H54 (cell line): ENCODE measurements at regions not wholly inside any gene's neighbourhood (a gene's known extent, or its start where the extent isn't known, plus 50 kb on each side); places are given as distances from the start of the nearest gene placed in this dataset.

Experiments used
- DNase-seq: peaks from one replicate; pipeline ENCODE4 v3.0.0; 2011; ENCODE audit warnings: low spot score, mixed read lengths; ENCODE audit not compliant: insufficient read length
- FAIRE-seq: peaks from 3 replicates; lab custom pipeline; 2011; peaks lifted over from hg19 to GRCh38; lab: Jason Lieb, UNC
- POLR2A ChIP-seq: IDR thresholded peaks from 2 replicates; pipeline ENCODE4 v1.6.1; 2011; ENCODE audit warnings: low read depth, mild to moderate bottlenecking, low read length

DNA sequence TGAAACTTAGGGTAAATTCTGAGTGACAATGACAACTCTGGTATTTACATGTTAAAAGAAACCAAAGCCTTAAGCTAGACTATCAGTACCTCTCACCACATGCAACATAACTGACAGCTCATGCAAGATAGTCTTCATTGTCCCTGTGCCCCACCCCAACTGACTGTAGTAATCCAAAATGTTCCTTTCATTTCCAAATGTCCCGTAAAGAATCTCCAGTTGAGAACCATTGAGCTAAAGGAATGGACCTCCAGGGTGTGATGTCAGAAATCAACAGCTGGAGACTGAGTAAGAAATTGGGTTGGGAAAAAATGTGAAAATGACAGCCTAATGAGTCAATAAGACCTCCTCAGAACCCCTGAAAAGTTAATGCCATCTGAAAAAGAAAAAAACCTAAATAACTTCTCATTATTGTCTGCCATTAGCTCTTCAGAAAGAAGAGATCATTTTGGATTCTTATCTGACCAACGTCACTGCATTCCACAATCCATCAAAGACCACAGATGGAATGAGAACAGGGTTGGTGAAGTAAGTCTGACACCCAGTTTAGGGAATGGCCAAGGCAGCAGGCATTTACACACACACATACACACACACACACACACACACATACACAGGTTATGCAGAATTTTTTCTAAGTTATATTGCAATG is 51.7 kb upstream of the ACVR2A start:
- DNase-seq (no peak), FAIRE-seq (no peak)
- no peak for TF ChIP-seq POLR2A

DNA sequence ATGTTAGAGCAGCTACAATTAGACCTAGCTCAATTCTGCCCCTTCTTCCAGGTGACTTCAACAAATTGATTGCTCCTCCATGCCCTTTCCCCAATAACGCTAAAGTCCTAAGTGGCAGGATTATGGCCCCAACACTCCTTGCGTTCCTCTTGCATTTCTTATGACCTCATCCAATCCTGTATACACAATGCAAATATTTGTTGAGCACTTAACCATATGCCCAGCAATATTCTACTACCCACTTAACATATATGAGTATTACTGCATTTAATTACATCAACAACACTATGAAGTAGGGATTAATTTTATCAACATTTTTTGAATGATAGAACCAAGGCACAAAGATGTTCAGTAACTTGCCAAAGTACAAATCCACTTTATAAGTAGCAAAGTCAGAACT is 54.2 kb upstream of the ACVR2A start:
- TF ChIP-seq POLR2A, result no peak
- no peak for FAIRE-seq
- no peak for DNase-seq

DNA sequence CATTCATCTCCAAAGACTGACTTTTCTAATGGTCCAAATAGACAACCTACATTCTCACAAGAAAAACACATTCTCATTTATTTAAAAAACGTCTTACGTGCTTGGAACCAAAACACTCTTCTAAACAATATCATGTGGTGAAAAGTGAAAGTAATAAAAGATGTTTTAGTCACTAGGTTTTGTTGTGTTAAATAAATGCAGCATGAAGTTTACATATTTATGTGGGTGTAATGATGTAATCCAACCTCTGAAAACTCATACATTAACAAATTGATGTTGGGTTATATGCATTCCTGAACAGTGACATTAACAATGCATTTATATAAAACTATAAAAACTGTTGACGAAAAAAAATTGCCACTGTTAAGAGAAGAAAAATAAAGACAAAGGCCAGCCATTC is 55.1 kb upstream of the ACVR2A start:
- peak; percentile 84 for FAIRE-seq
- DNase-seq, result no peak
- TF ChIP-seq POLR2A, result no peak

DNA sequence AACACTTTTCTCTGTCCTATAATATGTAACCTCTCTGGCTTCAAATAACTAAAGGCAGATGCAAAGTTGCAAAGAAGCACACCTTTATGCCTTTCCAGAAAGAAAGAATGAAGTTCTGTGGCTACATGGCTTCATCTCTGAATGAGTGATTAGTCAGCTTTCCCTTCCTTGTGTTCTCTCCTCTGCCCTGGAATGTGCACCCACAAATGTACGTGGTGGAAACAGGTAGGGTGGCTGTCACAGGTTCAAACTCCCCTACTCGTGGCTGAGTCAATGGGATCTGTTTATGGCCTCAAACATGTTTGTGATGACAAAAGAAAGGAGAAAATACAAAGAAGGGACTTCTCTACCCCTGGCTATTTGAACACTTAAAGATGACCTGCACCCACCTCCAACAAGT is 55.5 kb upstream of the ACVR2A start:
- TF ChIP-seq POLR2A, result no peak
- FAIRE-seq, result no peak
- DNase-seq, result no peak

DNA sequence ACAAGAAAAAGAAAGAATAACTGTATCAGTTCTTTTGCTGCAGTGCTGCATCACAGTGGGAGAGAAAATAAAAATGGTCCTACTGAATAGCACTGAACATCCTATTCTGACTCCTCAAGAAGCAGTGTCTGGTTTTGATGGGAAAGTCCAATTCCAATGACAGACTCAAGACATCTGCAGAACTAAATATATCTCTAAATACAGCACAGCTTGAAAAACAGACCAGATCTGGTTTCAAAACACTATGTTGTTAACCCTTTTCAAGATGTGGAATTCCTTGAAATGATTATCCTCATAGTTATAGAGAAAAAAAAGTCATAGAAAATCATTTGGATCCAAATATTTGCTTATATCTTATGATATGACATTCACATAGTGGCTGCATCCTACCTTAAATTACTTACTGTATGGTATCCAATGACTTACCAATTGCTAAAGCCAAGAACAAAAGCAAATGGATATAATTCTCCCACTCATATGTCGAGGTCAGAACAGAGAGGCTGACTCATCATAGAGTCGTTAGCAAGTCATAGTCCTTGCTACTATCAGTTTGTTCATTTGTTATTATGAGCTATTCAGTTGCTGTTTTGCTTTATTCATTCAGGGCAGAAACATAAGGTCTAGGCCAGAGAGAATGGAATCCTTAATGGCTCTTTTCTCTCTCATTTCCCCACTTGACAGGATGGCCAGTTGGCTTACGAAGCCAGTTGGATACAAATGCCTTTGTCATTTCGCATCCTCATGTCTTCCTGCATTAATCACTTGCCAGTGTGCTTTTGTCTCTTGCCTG is 62.5 kb upstream of the ACVR2A start:
- FAIRE-seq (peak; percentile 97), DNase-seq (peak; percentile 12)
- TF ChIP-seq POLR2A, result no peak

DNA sequence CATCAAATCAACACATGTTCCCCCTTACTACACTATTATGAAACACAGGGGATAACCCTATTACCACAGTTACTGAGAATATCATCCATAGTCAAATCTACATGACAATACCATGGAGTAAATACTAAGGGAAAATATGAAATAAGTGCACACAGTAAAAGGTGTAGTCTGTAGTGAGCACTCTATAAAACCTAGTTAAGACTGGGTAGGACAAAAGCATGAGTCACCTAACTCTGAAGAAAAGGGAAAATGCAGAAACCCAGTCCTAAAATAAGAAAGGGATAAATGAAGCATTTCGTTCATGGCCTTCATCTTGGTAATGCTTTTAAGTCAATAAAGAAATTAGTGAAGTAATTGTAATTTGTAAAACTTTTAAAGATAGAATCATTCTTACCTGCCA is 65.4 kb upstream of the ACVR2A start:
- FAIRE-seq (no peak), DNase-seq (no peak)
- no peak for TF ChIP-seq POLR2A

DNA sequence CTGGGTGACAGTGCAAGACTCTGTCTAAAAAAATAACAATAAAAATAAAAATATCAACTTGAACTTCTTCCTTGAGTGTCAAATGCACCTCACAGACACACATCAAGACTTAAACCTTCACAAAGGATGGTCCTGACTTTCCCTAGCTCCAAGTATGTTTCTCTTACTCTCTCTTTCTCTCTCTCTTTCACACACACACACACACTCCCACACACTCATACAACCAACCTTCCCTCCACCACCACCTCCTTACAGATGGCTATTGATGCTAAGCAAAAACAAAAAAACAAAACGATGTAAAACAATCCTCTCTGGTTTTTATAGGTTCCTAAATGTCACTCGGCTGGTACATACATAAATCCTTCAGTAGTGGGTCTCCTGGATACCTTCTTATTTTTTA is 67.4 kb upstream of the ACVR2A start:
- no peak for FAIRE-seq
- no peak for TF ChIP-seq POLR2A
- DNase-seq, result no peak

DNA sequence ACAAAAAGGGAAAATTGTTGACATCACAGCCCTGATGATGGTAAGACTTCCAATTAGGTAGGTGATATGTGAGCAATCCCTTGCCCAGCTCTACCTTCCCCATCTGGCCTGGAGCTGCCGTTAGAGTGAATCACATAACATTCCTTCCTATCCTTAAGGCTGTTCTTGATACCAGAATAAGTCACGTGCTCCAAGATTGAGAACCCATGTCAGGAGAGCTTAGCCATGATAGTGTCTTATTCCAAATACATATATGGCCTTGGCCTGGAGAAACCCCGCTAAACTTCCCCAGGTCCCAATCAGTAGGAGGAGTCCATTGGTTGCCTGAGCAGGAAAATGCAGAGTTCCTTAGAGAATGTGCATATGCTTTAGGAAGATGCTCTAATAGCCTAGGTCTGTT is 70.0 kb upstream of the ACVR2A start:
- TF ChIP-seq POLR2A, result no peak
- DNase-seq (no peak), FAIRE-seq (no peak)

DNA sequence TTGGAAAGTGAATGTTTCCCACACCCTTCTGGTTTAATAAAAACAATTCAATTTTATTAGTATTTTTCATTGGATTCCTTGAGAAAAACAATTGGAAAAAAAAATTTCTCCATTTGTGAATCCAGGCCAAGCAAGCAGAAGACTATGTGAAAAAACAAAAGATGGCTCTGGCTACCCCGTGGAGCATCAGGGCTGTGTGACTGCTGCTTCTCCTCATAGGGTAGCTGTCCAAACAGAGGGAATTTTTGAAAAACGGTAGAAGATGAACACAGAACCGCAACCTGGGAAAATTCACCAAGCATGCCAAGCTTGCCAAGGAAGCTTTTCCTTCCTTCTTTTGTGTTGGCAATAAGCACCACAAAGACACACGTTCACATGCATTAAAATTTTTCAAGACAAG is 71.3 kb upstream of the ACVR2A start:
- TF ChIP-seq POLR2A, result no peak
- DNase-seq (no peak), FAIRE-seq (no peak)

DNA sequence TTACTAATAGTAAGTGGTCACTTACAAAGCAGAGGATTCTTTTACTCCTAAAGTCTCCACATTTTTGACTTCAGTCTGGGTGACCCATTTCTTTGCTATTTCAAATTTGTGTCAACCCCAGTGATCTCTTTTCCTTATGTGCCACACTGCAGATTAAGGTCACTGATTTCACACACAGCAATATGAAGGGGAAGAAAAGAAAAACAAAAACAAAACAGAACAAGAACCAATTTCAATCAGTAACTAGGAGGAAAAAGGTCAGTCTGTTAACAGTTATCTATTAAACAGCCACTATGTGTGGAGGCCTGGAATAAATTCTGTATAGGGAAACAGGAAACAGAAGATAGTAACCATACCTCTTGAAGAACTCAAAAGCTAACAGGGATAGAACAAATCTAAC is 72.0 kb upstream of the ACVR2A start:
- FAIRE-seq (no peak), DNase-seq (no peak)
- TF ChIP-seq POLR2A, result no peak

DNA sequence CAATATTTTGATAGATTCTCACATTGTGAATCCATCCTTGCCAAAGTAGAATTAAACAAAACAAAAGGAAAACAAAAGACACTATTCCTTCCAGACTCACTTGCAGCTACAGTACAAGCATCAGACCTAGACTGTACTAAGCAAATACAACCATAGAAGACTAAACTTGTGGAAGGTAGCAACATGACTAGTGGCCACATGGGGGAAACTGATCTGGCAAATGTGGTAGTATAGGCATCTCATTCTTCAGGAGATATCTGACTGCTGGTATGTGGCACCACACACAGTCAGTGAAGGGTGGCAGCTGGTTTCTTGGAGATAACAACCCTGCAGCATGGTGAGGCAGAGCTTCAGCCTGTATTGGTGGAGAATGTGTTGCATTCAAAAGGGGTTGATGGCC is 81.0 kb upstream of the ACVR2A start:
- no peak for TF ChIP-seq POLR2A
- FAIRE-seq, result no peak
- no peak for DNase-seq

DNA sequence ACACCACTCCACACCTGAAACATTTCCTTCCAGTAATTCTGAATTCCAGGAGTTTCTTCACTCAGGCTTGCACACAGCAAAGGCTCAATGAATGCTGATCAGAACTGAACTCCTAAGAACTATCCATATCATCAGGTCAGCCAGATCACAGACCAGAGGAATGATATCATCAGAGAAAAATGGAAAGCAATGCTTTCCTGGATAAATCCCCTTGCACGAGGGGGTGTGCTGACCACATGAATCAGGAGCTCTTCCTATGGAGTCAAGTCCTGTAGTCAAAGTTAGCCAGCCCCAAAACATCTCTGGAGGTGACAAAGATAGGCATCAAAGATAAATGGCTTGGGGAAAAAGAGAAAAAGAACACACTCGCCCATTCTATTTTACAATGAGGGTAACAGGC is 83.8 kb upstream of the ACVR2A start:
- DNase-seq (no peak), FAIRE-seq (no peak)
- TF ChIP-seq POLR2A, result no peak

DNA sequence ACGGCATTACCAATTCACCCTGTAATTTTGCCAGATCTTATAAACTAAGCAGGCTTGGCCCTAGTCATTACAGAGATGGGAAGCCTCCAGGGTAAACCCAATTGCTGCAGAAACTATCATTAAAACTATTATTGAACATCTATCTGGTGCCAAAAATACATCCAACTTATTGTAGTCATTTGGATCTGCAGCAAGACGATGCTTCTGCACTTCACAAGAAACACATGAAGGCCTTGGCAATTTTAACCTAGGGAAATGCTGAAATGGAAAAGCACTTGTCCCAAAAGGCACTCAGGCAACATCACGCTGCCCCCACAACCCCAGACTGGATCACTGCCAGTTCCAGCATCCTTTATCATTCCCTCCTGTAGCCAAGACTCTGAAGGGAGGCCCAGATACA is 85.3 kb upstream of the ACVR2A start:
- no peak for DNase-seq
- no peak for TF ChIP-seq POLR2A
- FAIRE-seq, result no peak

DNA sequence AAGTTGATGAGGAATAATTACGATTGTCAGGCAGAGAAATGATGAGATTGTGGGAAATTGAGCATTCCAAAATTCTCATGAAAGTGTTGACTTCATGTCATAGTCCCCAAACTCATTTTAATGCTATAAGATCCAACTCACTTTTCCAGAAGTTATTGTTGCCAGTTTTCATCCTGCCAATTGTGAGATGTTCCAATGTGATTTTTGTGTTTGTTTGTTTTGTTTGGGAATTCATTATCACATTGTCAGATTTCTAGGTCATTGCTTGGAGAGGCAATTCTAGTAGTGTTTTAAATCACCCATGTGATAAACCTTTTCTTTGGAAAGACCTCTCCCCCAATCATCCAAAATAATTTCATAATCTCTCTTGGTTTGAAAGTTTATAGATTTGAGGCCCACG is 86.0 kb upstream of the ACVR2A start:
- DNase-seq (no peak), FAIRE-seq (no peak)
- TF ChIP-seq POLR2A, result no peak

DNA sequence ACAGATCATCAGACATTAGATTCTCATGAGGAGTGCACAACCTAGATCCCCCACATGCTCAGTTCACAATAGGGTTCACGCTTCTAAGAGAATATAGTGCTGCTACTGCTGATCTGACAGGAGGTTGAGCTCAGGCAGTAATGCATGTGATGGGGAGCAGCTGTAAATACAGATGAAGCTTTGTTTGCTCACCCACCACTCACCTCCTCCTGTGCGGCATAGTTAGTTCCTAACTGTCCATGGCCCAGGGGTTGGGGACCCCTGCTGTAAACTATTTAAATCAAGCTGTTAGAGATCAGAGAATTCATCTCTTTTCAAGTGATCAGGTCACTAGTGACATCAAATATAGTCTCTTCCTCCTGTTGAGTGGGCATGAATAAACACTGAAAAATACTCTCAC is 88.8 kb upstream of the ACVR2A start:
- FAIRE-seq, result no peak
- TF ChIP-seq POLR2A, result no peak
- DNase-seq, result no peak
